AG10803 (cell line): ENCODE measurements at regions not wholly inside any gene's neighbourhood (a gene's known extent, or its start where the extent isn't known, plus 50 kb on each side); places are given as distances from the start of the nearest gene placed in this dataset.

ENCODE experiments used
- DNase-seq: peaks from one replicate; pipeline ENCODE4 v3.0.0; 2010; ENCODE audit warnings: low read depth
- H3K4me3 ChIP-seq: 2 replicates; pipeline ENCODE4 v1.5.1; 2011; ENCODE audit warnings: mild to moderate bottlenecking, low read length, control low read depth
- CTCF ChIP-seq: conservative IDR thresholded peaks from 2 replicates; pipeline ENCODE4 v1.5.1; 2011; ENCODE audit warnings: mild to moderate bottlenecking, low read length, control low read depth, inconsistent platforms

- TF ChIP-seq CTCF = no peak
- no peak for DNase-seq
- H3K4me3 ChIP-seq = no peak overlapping the region
Observed at GRCh38 chr3:89795506-89795905, 688.1 kb downstream of the EPHA3 start.

- DNase-seq = no peak
- no peak overlapping the region for H3K4me3 ChIP-seq
- TF ChIP-seq CTCF = no peak
Observed at GRCh38 chr3:89802881-89803280, 695.5 kb downstream of the EPHA3 start.

GRCh38 chr3:89803711-89804110, 696.3 kb downstream of the EPHA3 start:
- H3K4me3 ChIP-seq = no peak overlapping the region
- DNase-seq = no peak
- TF ChIP-seq CTCF = no peak

- TF ChIP-seq CTCF = no peak
Observed at GRCh38 chr3:89806166-89806565, 698.7 kb downstream of the EPHA3 start.

GRCh38 chr3:89808680-89809197, 701.3 kb downstream of the EPHA3 start:
- H3K4me3 ChIP-seq = no peak overlapping the region
- no peak for TF ChIP-seq CTCF
- no peak for DNase-seq

More at GRCh38 chr3:89806166-89806565, 698.7 kb downstream of the EPHA3 start:
- no peak for DNase-seq
- H3K4me3 ChIP-seq = no peak overlapping the region

GRCh38 chr3:89813500-89813899, 706.1 kb downstream of the EPHA3 start:
- DNase-seq = no peak
- no peak for TF ChIP-seq CTCF
- no peak overlapping the region for H3K4me3 ChIP-seq

- no peak for DNase-seq
- H3K4me3 ChIP-seq = no peak overlapping the region
- no peak for TF ChIP-seq CTCF
Observed at GRCh38 chr3:89841041-89841440, 733.6 kb downstream of the EPHA3 start.
